ENCODE measurements at regions not wholly inside any gene's neighbourhood (a gene's known extent, or its start where the extent isn't known, plus 50 kb on each side); places are given as distances from the start of the nearest gene placed in this dataset.
A peak's percentile ranks its signal among the peaks of the same experiment; 100 is the strongest.

GRCh38 chr1:2969845-2970291 lies 51.4 kb upstream of the ACTRT2 start:
- peak in 1 of 2 donors; percentile 42 for DNase-seq
- Histone ChIP-seq H3K27ac (no peak overlapping the region), H3K36me3 (no peaks in the 10 kb centered on the region), H3K9me3 (no peaks in the 10 kb centered on the region), H3K4me3 (no peak overlapping the region), H3K27me3 (peaks cover 0 to 16% of the 10 kb centered on the region in 2 donors), H3K4me1 (peaks cover 0 to 19% (median 2%) of the 10 kb centered on the region in 4 donors)
- TF ChIP-seq CTCF (IDR thresholded peaks at IDR 0.05): no peak
- intact Hi-C loops (cut with DNase I; ENCODE audit: low total_unique reads): no loop called here

GRCh38 chr1:2970311-2971071 lies 50.8 kb upstream of the ACTRT2 start:
- Histone ChIP-seq H3K4me1 (peaks cover 0 to 25% (median 8%) of the 10 kb centered on the region in 4 donors), H3K4me3 (no peak overlapping the region), H3K27ac (no peak overlapping the region), H3K36me3 (no peaks in the 10 kb centered on the region), H3K27me3 (peaks cover 0 to 16% of the 10 kb centered on the region in 2 donors), H3K9me3 (no peaks in the 10 kb centered on the region)
- DNase-seq: peak; percentile 13 to 31
- no peak for TF ChIP-seq CTCF (IDR thresholded peaks at IDR 0.05)
- intact Hi-C loops (cut with DNase I; ENCODE audit: low total_unique reads): no loop called here

GRCh38 chr1:2971101-2971501 lies 50.2 kb upstream of the ACTRT2 start:
- Histone ChIP-seq H3K27me3 (peaks cover 0 to 16% of the 10 kb centered on the region in 2 donors), H3K27ac (no peak overlapping the region), H3K9me3 (no peaks in the 10 kb centered on the region), H3K36me3 (no peaks in the 10 kb centered on the region), H3K4me3 (no peak overlapping the region), H3K4me1 (peaks cover 0 to 31% (median 13%) of the 10 kb centered on the region in 4 donors)
- TF ChIP-seq CTCF (IDR thresholded peaks at IDR 0.05): no peak
- DNase-seq: peak in 1 of 2 donors; percentile 61
- intact Hi-C loops (cut with DNase I; ENCODE audit: low total_unique reads): no loop called here
